ENCODE measurements at regions not wholly inside any gene's neighbourhood (a gene's known extent, or its start where the extent isn't known, plus 50 kb on each side); places are given as distances from the start of the nearest gene placed in this dataset.
"Not testable (repeated sequence)": the region's sequence is repeated elsewhere in the genome, so short reads cannot be mapped to it uniquely, and the experiment has no call there.

DNA sequence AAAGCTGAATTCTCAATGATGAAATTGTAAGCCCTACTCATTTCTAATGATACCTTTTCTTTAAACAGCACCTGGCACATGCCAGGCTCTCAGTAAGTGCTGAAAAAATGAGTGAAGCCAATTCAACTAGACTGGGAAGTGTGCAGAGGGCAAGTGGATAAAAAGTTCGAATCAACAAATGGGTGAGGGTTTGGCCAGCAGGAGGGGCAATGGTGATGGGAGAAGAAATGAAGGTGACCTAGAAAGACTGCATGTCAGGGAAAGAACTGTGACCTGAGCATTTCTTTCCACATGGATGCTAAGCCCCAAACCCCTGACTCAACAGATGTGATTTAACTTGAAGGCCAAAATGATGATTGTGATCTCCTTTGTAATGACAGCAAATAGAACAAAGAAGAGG, 54.6 kb downstream of the DKK1 start:
- no peaks in the 10 kb centered on the region for H3K4me1 Mint-ChIP-seq
- H3K27ac Mint-ChIP-seq = no peak overlapping the region
- no peaks in the 10 kb centered on the region for H3K9me3 Mint-ChIP-seq
- no peak overlapping the region for H3K4me3 Mint-ChIP-seq
- no peaks in the 10 kb centered on the region for H3K36me3 Mint-ChIP-seq
- no peaks in the 10 kb centered on the region for H3K27me3 Mint-ChIP-seq
- DNase-seq = no peak

DNA sequence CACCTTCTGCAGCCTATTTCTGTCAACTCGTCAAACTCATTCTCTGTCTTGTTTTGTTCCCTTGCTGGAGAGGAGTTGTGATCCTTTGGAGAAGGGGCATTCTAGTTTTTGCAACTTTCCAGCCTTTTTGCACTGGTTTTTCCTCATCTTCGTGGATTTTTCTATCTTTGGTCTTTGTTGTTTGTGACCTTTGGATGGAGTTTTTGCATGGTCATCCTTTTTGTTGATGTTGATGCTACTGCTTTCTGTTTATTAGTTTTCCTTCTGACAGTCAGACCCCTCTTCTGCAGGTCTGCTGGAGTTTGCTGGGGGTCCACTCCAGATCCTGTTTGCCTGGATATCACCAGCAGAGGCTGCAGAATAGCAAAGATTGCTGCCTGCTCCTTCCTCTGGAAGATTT, 60.1 kb downstream of the DKK1 start:
- DNase-seq, H3K36me3 Mint-ChIP-seq, H3K27ac Mint-ChIP-seq, H3K4me1 Mint-ChIP-seq, H3K4me3 Mint-ChIP-seq, H3K27me3 Mint-ChIP-seq, H3K9me3 Mint-ChIP-seq: not testable (repeated sequence)

DNA sequence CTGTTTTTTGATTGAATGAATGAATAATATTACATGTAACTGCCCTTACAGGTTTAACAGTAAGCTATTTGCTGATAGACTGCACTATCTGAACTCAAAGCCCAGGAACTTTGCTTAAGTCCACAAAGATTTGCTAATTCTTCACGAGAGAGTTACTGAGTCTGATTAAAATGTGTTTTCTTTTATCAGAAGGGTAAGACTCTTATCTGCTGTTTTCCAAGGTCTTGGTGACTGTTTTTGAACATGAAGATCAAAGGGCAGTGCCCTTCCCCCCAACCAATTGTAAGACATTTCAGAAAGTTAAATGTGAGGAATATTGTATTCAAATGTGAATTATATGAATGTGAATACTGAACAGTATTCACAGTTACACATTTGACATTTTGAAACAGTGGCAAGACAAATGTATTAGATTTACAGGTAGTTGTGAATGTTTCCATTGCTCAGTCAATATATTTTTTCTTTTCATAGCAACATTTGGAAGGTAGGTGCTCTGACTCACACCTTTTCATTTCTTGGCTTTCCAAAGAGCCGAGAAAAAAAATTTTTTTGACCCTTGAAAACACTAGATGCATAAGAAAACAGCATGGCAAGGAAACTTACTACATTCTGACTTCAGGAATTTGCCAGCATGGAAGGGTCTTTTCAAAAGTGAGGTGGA, 62.7 kb downstream of the DKK1 start:
- DNase-seq = no peak
- no peaks in the 10 kb centered on the region for H3K4me1 Mint-ChIP-seq
- H3K27ac Mint-ChIP-seq = no peak overlapping the region
- no peaks in the 10 kb centered on the region for H3K27me3 Mint-ChIP-seq
- no peak overlapping the region for H3K4me3 Mint-ChIP-seq
- no peaks in the 10 kb centered on the region for H3K9me3 Mint-ChIP-seq
- no peaks in the 10 kb centered on the region for H3K36me3 Mint-ChIP-seq

DNA sequence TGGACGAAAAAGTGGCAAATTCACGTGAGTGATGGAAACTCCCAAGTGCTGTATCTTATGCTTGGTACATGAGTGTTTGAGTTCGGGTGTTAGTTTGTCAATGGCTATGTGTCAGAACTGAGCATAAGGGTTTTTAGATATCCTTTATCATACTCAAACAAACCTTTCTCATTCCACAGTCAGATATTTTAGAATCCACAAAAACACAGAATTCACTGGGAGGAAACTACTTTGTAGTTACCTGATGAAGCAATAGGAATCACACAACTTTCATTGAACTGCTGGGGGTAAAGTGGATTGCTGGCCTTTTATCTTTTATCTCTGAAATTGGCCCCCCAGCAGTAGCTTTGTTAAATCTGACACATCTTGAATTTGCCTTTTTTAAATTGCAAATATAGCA, 64.0 kb downstream of the DKK1 start:
- no peaks in the 10 kb centered on the region for H3K27me3 Mint-ChIP-seq
- no peaks in the 10 kb centered on the region for H3K9me3 Mint-ChIP-seq
- H3K36me3 Mint-ChIP-seq = no peaks in the 10 kb centered on the region
- H3K27ac Mint-ChIP-seq = no peak overlapping the region
- no peaks in the 10 kb centered on the region for H3K4me1 Mint-ChIP-seq
- H3K4me3 Mint-ChIP-seq = no peak overlapping the region
- DNase-seq = no peak

DNA sequence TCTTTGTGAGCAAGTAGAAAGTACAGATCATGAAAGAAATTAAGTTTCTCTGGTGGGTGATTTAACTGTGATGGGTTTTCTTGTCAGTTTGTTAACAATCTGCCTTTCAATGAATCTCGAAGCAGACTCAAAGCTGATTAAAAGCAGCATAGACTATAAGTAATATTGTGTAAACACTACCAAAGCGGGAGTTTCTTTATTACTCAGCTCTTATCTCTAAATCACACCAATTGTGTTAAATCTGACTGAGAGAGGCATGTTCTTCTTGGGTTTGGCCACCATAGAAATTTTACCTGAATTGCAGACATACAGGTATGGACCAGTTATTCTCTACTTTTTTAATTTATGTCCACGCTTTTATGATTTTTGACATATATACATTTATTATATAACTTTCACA, 65.2 kb downstream of the DKK1 start:
- Mint-ChIP-seq H3K27ac (no peak overlapping the region), H3K36me3 (no peaks in the 10 kb centered on the region), H3K9me3 (no peaks in the 10 kb centered on the region), H3K27me3 (no peaks in the 10 kb centered on the region), H3K4me3 (no peak overlapping the region), H3K4me1 (no peaks in the 10 kb centered on the region)
- DNase-seq = no peak

DNA sequence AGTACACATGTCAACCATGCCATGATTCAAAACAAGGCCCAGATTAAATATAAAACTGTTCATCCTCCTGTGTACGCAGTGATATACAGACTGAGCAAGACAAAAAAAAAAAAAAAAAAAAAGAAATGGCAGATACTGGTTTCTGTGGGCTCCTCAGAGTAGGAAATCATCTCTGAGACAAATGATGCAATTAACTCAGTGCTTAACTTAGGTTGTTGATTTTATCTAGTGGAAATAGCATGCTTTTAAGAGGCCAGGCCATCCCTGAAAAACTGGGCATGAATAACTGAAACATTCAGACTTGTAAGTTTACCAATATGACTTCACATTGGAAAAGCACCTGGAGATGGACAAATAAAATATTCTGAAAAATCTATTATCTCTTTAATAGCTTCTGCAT, 69.0 kb downstream of the DKK1 start:
- no peaks in the 10 kb centered on the region for H3K36me3 Mint-ChIP-seq

DNA sequence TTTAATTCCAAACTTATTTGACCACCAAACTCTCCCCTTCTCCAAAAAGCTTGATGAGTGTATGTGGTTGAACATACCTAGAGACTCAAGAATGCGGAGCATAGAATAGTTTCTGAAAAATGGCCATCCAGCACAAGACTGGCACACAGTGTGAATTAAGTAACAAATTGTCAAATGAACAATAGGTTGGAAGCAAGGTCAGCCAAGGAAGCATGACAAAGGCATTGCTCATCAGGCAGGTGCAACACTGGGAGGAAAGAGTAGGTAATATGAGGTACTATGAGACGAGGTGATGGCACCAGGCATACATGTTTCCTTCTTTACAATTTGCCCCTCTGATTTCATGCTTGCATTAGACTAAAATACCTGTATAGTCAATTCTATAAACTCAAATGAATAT, 73.7 kb downstream of the DKK1 start:
- Mint-ChIP-seq H3K4me1 (no peaks in the 10 kb centered on the region), H3K27me3 (no peaks in the 10 kb centered on the region)
- DNase-seq = no peak

More for the DNA sequence above, 69.0 kb downstream of the DKK1 start:
- no peaks in the 10 kb centered on the region for H3K27me3 Mint-ChIP-seq
- H3K4me1 Mint-ChIP-seq = no peaks in the 10 kb centered on the region
- H3K9me3 Mint-ChIP-seq = peaks cover 2% of the 10 kb centered on the region
- no peak overlapping the region for H3K4me3 Mint-ChIP-seq
- DNase-seq = no peak
- no peak overlapping the region for H3K27ac Mint-ChIP-seq

DNA sequence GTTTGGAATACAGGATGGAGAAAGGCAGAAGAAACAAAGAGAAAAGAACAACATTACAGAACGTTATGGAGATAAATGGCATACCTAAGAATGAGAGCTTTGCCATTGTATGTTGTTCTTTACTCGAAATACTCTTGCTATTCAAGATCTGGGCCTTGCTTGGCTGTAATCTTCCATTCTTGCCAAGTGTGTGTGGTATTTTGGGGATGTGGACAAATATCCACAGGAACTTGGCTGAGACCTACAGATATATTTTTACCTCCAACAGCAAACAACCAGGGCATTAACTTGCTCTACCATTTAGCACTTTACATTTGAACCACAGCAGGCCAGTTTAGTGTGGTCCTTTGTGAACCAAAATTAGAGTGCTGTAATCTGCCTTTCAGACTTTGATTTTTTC, 76.3 kb downstream of the DKK1 start:
- Mint-ChIP-seq H3K9me3 (peaks cover 5% of the 10 kb centered on the region), H3K4me1 (no peaks in the 10 kb centered on the region), H3K36me3 (no peaks in the 10 kb centered on the region), H3K4me3 (no peak overlapping the region), H3K27ac (no peak overlapping the region), H3K27me3 (no peaks in the 10 kb centered on the region)
- DNase-seq = no peak

More for the DNA sequence above, 73.7 kb downstream of the DKK1 start:
- H3K27ac Mint-ChIP-seq = no peak overlapping the region
- H3K9me3 Mint-ChIP-seq = peaks cover 5% of the 10 kb centered on the region
- no peaks in the 10 kb centered on the region for H3K36me3 Mint-ChIP-seq
- H3K4me3 Mint-ChIP-seq = no peak overlapping the region

DNA sequence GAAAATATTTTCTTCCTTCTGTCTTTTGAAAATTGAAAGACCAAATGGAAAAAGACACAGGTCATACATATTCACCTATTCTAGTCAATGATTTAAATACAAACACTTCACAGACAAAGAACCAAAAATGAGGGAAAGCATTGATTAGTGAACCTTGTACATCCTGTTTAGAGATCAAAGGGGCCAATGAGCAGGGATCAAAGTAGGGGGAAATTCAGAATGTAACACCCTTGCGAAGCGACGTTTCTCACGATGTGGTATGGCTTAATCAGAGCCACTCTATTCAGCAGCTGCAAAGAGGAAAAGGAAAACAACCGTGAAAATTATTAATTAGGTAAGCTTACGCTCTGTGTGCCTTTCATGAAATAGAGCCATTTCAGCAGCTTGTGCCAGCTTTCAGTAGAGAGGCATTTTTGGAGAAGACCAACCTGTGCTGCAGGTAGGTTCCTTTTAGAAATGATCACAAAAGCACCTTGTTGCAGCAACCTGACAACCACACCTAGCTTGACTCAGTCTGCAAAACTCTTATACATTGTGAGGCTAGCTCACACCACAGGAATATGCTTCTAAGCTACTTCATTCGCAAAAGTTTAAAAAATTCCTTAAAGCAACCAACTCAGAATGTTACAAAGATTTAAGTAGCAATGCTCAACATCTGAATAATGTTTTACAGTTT, 78.0 kb downstream of the DKK1 start:
- Mint-ChIP-seq H3K27me3 (no peaks in the 10 kb centered on the region), H3K9me3 (peaks cover 5% of the 10 kb centered on the region), H3K4me1 (no peaks in the 10 kb centered on the region), H3K36me3 (no peaks in the 10 kb centered on the region), H3K4me3 (no peak overlapping the region), H3K27ac (no peak overlapping the region)
- no peak for DNase-seq

DNA sequence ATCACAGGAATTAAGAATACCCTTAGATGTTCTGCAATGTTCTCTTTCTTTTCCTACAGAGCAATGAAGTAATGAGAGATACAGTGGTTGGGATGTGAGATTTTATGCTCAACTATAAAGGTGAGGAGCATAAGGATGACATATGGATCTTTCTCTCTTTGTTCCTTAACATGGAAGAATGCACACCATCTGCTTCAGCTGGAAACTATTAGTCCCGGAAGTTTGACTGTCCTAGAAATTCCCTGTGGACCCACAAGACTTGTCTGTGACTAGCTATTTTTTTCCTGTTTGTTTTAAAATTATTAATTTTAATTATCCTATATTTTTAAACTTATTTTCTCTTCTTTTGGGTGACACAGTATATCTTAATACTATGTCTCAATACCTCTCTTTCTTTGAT, 80.2 kb downstream of the DKK1 start:
- Mint-ChIP-seq H3K27me3 (no peaks in the 10 kb centered on the region), H3K36me3 (no peaks in the 10 kb centered on the region), H3K9me3 (peaks cover 3% of the 10 kb centered on the region), H3K4me1 (no peaks in the 10 kb centered on the region), H3K27ac (no peak overlapping the region), H3K4me3 (no peak overlapping the region)
- DNase-seq = no peak

DNA sequence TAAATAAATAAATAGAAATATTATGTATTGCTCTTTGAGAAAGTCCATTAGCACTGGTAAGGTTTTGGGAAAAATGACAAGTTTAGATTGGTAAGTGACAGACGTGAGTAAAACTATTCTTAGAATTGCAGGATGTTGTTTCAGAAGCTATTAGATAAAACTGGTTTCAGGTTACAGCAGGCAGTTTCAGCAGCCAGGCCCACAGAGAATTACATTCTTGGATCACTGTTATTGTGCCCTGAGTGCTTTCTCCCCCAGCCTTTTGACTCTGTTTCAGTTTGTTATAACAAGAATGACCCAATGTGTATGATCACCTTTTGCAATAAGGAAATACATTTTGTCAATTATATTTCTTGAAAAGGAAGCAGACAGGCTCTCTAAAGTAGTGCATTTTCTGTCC, 86.5 kb downstream of the DKK1 start:
- Mint-ChIP-seq H3K27ac (no peak overlapping the region), H3K4me3 (no peak overlapping the region), H3K36me3 (no peaks in the 10 kb centered on the region), H3K9me3 (peaks cover 4% of the 10 kb centered on the region), H3K27me3 (no peaks in the 10 kb centered on the region), H3K4me1 (no peaks in the 10 kb centered on the region)
- no peak for DNase-seq

DNA sequence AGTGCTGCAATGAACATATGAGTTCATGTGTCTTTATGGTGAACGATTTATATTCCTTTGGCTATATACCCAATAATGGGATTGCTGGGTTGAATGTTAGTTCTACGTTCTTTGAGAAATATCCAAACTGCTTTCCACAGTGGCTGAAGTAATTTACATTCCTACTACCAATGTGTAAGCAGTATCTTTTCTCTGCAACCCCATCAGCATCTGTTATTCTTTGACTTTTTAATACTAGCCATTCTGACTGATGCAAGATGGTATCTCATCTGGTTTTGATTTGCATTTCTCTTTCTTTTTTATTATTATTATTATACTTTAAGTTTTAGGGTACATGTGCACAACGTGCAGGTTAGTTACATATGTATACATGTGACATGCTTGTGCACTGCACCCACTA, 89.7 kb downstream of the DKK1 start:
- not testable (repeated sequence) for H3K36me3 Mint-ChIP-seq, H3K4me3 Mint-ChIP-seq, H3K27ac Mint-ChIP-seq, H3K4me1 Mint-ChIP-seq, H3K9me3 Mint-ChIP-seq, H3K27me3 Mint-ChIP-seq, DNase-seq

DNA sequence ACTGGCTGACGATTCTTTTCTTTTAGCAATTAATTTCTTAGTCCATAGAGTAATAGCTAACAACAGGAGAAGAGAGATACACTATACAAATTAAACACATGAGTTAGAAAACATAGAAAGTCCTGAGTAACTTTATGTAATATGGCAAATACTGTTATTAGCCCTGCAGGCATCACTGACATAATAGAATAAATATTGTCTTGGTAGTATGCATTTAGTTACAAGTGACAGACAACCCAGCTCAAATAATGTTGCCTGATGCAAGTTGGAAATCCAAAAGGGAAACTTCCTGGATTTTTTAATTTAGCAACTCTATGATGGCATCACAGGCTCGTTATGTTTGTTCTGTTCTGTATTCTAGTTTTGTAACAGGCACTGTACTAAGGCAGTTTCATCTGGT, 95.1 kb downstream of the DKK1 start:
- Mint-ChIP-seq H3K4me1 (no peaks in the 10 kb centered on the region), H3K9me3 (peaks cover 3% of the 10 kb centered on the region), H3K4me3 (no peak overlapping the region), H3K36me3 (no peaks in the 10 kb centered on the region), H3K27ac (no peak overlapping the region), H3K27me3 (no peaks in the 10 kb centered on the region)
- no peak for DNase-seq

DNA sequence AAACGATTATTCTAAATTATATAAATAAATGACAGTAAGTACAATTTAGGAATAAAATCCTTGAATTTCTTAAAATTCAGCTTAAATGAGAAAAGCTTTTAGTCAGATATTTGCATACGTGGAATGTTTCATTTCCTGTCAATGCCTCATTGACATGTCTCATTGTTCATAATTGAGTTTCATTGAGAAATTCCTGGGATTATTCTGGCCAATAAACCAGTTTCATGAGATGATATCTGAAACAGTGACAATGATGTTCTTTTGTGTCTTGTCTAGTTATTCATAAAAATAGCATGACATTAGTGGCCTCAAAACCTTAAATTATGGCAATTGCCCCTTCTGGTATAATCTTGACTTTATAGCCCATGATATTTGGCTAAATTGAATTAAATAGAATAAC, 95.8 kb downstream of the DKK1 start:
- no peaks in the 10 kb centered on the region for H3K4me1 Mint-ChIP-seq
- DNase-seq = no peak
- peaks cover 3% of the 10 kb centered on the region for H3K9me3 Mint-ChIP-seq
- no peaks in the 10 kb centered on the region for H3K36me3 Mint-ChIP-seq
- no peak overlapping the region for H3K4me3 Mint-ChIP-seq
- no peak overlapping the region for H3K27ac Mint-ChIP-seq
- no peaks in the 10 kb centered on the region for H3K27me3 Mint-ChIP-seq

DNA sequence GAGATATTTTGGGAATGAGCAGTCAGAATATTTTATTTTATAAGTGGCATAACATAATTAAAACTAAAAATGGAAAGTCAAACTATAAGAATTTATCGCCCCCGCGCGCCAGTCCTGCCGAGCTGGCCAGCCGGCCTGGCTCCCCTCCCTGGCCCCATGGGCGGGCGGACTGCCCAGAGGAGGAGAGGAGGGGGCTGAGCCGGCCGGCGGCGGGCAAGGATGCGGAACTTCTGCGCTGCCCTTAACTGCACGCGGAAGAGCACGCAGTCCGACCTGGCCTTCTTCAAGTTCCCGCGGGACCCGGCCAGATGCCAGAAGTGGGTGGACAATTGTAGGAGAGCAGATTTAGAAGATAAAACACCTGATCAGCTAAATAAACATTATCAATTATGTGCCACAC, 96.8 kb downstream of the DKK1 start:
- no peak for DNase-seq
- peaks cover 3% of the 10 kb centered on the region for H3K9me3 Mint-ChIP-seq
- H3K4me3 Mint-ChIP-seq = no peak overlapping the region
- H3K4me1 Mint-ChIP-seq = no peaks in the 10 kb centered on the region
- H3K27me3 Mint-ChIP-seq = no peaks in the 10 kb centered on the region
- H3K27ac Mint-ChIP-seq = no peak overlapping the region
- H3K36me3 Mint-ChIP-seq = no peaks in the 10 kb centered on the region

DNA sequence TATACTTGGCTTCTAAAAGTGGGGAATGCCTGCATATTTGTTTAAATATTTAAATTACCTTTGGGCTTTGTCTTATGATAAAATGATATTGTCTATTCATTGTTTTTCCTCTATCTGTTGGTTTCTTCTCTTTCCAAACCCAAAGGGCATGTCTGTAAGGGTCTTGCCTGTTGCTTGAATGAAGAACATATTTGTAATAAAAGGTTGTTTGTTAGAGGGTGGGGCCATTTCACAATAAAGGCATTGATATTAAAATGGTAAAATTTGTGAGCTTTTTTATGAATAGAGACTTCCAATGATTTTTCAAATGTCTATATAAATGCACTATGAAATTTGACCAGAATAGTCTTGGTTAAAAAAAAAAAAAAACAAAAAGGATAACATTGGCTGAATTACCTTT, 105.2 kb downstream of the DKK1 start:
- Mint-ChIP-seq H3K27ac (no peak overlapping the region), H3K9me3 (no peaks in the 10 kb centered on the region), H3K36me3 (no peaks in the 10 kb centered on the region), H3K27me3 (no peaks in the 10 kb centered on the region), H3K4me1 (no peaks in the 10 kb centered on the region), H3K4me3 (no peak overlapping the region)
- DNase-seq = no peak

All from activated naive CD8-positive, alpha-beta T cell treated with anti-CD3 and anti-CD28 coated beads for 36 hours (primary cell).